NCI-H345 treated with DMSO at 0.1 percent for 48 hours (cell line): ENCODE measurements at regions not wholly inside any gene's neighbourhood (a gene's known extent, or its start where the extent isn't known, plus 50 kb on each side); places are given as distances from the start of the nearest gene placed in this dataset.
"Not testable (repeated sequence)": the region's sequence is repeated elsewhere in the genome, so short reads cannot be mapped to it uniquely, and the experiment has no call there.

Source experiments
- DNase-seq: peaks from one replicate; lab custom pipeline; 2025; ENCODE audit not compliant: unreplicated experiment; lab: John Stamatoyannopoulos, UW

DNA sequence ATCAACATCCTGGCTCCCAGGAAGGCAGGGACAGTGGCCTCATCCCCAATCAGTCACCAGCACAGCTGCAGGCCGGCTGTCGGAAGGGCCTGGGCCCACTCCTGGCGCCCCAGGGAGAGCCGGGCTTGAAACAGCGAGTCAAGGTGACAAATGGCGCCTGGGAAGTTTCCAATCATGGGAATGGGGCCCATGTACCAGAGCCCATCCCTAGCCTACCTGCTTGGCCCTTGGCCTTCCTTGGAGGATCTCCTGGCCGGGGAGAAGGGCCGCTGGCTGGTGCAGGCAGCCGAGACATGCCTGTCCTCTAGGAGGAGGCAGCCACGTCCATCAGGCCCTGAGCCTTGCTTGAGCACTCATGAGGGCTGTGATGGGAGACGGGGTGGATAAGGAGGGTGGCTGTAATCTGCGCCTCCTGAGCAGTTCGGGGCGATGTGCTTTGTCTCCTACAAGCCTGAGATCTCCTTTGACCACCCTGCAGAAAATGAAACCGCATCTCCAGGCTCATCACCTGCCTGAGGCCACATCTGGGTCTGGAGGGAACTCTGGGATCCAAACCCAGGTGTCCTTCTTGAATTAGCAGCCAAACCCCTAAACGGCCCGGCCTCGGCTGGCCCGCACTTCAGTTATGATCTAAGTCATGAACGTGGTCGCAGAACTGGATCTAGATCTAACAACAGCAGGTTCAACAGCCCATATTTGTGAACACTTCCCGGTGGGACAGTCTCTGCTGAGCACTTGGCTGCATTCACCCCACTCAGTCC is 862.0 kb downstream of the TBC1D22A start:
- DNase-seq, result no peak

DNA sequence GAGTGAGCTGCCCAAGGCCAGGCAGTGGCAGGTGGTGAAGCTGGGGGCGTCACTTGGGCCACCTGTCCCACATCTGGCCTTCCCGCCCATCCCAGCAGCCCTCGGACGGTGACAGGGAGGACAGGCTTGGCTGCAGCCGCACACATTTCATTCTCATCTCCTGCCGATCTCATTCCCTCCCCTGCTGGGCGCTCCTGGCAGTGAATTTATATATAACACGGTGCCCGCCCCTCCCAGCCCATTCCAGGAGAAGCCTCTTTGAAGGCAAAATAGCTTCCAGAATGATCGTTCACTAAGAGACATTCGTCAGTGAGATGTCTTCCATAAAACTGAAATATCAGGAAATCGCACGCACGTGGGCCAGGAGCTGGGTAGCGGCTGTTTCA is 861.3 kb downstream of the TBC1D22A start:
- no peak for DNase-seq

DNA sequence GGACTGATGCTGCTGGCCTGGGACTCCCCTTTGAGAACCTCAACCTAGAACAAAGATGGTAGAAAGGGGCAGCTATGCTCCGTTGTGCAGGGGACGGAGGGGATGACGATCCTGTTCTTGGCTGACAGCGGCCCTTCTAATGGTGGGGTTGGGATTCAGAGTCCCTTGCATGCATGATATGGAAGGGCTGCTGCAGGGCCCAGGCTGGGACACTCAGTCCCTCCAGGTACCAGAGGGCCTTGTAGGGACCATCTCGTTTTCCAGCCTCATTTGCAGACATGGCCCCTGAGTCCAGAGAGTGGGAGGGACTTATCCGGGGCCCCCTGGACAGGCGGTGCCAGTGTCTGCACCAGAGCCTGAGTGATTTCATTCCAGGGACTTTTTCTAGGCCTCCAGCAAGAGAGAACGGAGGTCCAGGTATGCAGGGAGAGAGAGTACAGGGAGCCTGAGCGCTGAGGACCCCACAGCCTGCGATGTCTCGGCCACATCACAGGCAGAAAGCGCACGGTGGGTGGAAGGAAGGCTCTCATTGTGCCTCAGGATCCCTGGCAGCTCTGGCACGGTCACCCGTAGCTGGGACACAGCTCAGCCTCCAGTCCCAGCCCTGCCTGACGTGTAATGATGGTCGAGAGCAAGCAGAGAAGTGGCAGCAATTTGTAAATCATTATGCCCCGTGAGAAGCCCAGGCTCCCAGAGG is 860.8 kb downstream of the TBC1D22A start:
- no peak for DNase-seq

DNA sequence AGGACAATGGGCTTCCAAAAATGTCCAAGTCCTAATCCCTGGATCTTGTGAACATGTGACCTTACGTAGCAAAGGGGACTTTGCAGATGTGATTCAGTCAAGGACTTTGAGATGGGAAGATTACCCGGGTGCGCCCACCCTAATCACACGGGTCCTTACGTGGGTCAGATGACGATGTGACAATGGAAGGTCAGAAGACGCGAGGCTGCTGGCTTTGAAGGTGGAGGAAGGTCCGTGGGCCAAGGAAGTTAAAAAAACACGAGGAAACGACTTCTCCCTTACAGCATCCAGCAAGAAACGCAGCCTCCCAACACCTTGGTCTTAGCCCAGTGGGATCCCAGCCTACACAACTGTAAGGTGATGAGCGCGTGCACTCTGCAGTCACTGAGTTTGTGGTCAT is 860.1 kb downstream of the TBC1D22A start:
- no peak for DNase-seq

DNA sequence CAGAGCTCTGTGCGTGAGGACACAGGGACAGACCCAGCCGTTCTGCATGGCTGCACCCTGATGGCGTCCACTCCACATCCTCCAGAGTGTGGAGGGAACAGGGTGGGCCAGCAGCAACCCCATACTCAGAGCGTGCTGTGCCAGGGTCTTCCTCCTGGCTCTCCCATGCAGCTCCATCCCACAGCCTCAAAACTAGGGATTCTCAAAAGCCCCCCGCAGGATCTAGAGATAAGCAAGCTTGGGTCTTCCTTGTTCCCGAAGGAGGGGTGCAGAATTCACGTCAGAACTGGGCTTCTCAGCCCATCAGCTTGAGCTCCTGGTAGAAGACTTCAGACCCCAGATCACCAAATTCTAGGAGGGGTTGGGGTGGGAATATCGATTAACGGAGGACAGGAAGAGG is 858.8 kb downstream of the TBC1D22A start:
- DNase-seq, result no peak

DNA sequence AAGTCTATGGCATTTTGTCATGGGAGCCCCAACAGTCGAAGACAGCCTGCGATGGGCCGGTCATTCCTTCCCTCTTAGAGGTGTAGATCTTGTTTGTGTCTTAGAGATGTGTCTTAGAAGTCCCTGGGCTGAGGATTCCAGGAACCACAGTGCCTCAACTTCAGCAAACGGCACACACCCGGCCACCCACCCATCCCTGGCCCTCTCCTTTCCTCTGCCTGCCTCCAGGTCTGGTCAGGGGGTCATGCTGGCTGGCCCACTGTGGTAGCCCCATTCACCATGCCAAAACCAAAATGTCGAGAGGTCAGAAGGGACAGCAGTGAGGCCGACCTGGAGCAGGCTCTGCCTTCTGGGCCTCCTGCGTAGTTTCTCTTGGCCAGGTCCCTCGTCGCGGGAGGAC is 857.9 kb downstream of the TBC1D22A start:
- no peak for DNase-seq

DNA sequence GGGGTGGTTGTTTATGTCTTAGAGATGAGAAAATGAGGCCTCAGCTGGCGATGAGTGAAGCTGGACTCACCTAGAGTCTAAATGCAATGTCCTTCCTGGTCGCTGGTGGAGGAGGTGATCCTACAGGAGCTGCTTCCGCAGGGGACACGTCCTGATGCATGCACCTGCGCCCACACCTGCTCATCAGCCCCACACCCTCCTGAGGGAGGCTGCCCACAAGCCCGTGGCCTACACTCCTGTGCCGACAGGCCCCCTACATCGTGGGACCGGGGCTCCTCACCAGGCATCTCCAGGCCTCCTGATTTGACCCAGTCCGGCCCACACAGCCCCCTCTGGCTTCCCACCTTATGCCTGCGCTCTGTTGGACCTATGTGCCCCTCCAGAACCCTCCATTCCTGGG is 857.2 kb downstream of the TBC1D22A start:
- no peak for DNase-seq

DNA sequence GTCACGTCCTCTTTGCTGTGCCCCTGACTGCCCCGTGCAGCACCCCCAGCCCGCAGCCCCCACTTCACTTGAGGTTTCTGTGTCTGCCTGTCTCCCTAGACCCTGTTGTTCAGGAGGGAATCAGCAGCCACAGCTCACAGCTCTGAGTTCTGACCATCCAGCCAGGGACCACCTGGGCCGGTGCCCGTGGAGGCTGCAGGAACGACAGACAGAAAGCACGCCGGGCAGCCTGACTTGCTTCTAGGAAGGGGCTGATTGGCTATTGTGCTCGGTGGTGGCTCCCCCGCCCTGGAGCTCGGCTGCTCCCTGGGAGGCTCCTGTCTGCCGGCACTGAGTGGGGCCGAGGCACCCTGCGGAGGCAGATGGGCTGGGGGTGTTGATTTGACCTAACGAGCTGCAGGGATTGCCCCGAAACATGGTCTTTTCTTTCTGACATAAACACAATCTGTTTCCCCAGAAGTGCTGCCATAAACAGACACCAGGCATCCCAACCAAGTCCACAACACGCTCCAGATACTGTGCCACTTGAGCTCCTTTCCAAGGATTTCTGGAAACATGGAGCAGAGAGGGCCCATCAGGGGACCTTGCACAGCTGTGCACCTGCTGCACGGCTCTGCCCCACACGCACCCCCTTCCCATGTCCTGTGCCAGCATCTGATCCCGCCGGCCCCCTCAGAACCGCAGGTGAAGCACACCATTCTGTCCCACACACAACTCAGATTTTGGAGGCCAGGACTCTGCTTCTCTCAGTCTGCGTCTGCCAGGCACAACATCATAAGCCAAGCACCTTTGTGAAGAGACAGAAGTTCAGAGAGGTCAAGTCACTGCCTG is 855.9 kb downstream of the TBC1D22A start:
- DNase-seq, result no peak

DNA sequence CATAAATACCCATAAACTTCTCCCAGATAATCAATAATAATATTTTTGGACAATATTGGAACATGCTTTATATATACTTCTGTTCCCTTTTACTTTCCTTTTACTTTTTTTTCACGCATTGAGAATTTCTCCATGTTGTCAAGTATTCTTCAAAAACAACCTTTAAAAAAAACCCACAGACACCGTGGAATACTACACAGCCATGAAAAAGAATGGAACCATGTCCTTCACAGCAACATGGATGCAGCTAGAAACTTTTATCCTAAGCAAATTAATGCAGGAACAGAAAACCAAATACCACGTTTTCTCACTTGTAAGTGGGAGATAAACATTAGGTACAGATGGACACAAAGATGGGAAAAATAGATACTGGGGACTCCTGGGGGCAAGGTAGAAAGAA is 854.7 kb downstream of the TBC1D22A start:
- no peak for DNase-seq

DNA sequence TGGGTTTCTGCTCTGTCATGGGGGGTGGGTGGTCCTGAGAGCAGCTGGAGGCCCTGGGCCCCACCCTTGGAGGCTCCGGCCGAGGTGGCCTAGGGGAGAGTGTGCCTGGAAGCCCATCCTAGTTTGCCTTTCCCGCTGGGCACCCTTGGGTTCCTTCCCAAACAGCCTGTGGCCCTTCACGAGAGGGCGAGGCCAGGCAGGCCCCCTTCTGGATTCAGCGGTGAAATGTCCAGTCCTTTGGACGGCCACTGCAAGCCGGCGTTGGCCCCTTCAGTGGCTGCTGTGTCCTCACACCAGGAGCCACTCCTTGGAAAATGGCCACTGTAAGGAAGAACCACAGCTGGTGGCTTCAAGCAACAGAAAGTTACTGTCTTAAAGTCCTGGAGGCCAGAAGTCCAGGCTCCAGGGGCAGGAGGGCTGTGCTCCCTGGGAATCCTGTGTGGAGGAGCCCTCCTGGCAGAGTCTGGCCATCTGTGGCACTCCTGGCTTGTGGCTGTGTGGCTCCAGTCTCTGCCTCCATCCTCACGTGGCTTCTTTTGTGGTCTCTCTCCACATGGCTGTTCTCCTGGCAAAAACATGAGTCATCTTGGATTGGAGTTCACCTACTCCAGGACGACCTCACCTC is 854.1 kb downstream of the TBC1D22A start:
- DNase-seq, result no peak

DNA sequence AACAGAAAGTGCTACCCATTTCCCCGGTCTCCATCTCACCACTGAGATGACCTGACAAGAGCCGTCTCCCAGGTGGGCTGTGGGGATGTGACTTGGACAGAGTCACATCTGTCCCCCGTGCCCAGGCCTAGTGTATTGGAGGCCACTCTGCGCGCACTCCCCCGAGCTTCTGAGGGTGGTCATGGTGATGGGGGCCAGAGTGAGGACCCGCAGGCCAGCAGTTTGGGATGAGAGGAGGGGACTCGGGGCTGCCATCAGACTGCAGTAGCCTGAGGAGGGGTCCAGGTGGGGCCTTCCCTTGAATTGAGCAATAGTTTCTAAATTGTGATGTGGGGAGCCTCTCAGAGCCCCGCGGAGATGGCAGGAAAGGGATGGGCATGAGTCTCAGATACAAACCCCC is 852.6 kb downstream of the TBC1D22A start:
- no peak for DNase-seq

DNA sequence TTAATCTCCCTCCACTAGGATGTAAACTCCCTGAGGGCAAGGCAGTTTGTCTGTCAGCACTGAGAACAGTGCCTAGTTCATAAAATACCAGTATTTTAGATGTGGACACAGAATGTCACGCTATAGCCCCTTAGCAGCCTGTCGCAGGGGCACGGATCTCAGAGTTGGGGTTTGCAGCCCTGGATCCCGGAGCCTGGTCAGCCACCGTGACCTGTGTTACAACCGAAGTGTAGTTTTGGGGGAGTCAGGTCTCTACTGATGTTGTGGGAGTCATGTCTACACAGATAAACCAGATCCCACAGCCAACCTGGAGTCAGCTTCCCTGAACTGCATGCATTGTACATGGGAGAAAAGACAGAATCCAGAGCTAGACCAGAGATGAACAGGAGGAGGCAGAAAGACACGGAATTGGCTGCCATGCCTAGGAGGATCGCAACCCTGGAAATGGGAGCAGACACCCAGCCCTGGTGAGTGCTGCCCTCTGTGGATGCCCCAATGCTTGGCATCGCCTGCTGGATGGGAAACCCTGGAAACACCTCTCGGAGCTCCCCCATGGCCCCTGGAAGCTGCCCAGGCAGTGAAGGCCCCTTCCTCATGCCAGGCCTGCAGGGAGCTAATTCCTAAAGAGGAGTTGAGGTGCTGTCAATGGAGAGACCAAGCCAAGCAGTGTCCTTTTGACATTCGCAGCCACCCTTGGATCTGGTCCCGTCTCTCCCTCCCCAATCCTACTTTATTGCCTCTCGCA is 851.3 kb downstream of the TBC1D22A start:
- DNase-seq, result no peak

DNA sequence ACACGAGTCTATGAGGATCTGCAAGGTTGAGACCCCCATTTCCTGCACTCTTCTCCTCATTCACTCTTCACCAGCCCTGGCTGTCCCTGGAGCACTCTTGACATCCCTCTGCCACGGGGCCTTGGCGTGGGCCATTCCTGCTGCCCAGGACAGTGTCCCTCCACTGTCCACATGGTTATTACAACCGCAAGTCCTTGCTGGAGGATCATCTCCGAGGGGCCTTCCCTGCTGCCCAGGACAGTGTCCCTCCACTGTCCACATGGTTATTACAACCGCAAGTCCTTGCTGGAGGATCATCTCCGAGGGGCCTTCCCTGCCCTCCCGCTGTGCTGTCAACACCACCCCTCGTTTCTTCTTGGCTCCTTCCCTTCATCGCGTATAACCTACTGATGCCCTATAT is 850.7 kb downstream of the TBC1D22A start:
- DNase-seq, result not testable (repeated sequence)

DNA sequence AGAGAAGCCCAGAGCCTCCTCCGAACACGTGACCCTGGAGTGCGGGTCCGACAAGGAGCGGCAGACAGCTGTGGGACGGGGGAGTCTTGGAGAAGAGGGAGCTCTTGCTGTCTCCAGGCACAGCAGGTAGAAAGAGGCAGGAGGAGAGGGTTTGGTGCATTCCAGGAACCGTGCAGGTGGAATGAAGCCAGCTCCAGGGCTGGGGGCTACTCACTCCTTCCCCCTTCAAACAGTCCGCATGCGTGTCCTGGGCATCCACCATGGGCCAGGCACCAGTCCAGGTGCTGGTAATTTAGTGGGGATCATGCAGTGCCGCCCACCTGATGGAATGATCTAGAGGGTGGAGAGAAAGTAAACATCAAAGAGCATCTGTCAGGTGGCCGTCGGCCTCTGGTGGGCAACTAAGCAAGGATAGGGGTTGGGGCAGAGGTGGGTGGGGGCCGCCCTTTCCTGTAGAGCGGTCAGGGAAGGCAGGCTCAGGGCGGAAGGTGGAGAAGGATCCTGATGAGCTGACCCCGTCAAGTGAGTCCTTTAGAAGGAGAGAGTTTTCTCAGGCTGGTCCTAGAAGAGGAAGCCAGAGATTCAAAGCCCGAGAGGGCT is 850.0 kb downstream of the TBC1D22A start:
- no peak for DNase-seq

DNA sequence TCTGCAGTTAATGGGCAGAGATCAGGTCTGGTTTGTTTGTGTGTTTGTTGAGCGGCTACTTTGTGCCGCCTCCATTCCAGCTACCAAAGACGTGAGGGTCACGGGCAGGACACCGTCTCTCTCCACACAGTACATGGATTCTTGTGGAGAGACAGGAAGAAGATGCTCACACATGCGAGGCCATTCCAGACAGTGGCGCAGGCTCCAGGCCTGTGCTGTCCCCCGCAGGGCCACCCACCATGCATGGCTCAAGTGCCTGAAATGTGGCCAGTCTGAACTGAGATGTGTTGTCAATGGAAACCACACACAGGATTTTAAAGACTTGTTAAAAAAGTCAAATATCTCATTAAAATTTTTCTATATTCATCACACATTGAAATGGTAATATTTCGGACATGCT is 848.3 kb downstream of the TBC1D22A start:
- DNase-seq, result no peak

DNA sequence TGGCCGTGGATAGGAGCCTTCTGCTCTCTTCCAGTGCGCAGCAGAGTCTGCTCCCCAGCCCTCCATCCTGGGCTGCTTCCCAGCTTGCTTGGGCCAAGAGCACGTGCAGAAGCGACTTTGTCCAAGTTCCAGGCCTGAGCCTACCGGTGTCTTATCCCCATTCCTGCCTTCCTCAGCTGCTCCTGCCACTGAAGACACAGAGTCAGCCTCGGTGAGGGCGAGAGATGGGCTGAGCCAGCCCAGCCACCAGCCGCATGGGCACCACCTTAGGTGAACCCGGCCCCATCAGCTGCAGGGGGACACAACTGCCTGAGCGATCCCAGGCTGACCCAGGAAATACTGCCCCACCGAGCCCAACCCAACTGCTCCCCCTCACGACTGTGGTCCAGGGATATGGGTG is 847.8 kb downstream of the TBC1D22A start:
- DNase-seq, result no peak

DNA sequence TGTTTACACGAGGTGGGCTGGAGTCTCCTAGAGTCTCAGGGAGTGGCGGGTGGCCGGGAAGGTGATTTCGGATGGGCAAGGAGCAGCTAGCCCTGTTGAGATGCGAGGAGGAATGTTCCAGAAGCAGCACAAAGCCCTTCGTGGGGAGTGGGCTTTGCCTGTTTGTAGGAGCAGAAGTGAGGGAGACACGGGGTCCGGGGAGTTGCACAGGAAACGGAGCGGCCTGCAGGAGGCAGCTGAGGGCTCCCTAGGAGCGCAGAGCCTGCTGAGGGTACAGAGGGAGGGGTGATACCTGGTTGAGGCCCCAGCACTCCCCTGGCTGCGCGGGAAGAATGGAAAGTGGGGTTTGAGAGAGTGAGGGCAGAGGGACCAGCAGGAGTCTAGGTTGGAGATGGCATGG is 847.2 kb downstream of the TBC1D22A start:
- no peak for DNase-seq

DNA sequence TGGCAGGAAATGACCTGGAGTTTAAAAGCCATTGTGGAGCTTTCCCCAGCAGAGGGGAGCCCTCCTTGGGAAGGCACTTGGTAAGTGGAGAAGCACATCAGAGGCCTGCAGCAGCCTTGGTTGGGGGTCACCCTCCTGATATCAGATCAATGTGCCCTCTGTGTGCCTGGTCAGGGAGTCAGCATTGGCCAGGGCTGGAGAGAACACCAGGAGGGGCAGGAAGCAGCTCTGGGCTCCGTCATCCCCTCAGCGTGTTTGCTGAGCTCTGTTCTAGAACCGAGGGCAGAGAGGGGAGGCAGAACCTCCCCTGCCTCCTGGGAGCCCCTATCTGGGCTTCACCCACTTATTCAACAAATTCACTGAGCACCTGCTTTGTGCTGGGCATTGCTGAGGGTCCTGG is 846.0 kb downstream of the TBC1D22A start:
- DNase-seq, result no peak

DNA sequence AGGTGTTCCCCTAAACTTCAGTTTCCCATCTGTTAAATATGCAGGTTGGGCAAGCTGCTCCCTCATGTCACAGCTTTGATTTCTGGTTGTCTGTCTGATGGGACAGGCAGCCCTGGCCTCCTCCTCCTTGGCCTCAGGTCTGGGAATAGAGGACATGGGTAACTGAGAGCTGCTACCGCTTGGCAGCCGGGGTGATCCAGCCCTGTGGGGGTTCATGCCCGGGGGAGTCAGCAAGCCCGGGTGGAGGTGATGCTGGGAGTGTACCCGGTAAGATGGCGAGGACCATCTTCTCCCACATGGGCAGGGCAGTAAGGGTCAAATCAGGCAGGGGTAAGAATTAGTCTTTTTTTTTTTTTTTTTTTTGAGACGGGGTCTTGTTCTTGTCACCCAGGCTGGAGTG is 845.0 kb downstream of the TBC1D22A start:
- DNase-seq, result no peak

DNA sequence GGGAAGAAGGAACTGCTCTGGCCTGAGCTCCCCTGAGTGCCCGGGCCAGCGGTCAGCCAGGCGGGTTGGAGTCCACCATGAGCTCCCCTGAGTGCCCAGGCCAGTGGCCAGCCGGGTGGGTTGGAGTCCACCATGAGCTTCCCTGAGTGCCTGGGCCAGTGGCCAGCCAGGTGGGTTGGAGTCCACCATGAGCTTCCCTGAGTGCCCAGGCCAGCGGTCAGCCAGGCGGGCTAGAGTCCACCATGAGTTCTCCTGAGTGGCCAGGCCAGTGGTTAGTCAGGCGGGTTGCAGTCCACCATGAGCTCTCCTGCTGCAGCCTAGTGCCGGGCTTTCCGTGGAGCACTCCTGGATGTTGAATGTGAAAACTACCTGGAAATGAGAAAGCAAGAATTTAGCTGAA is 844.0 kb downstream of the TBC1D22A start:
- DNase-seq, result no peak
